H1 (cell line): ENCODE measurements at regions not wholly inside any gene's neighbourhood (a gene's known extent, or its start where the extent isn't known, plus 50 kb on each side); places are given as distances from the start of the nearest gene placed in this dataset.

Experiments used
- ATF3 ChIP-seq: IDR thresholded peaks from 2 replicates; pipeline ENCODE4 v1.6.1; 2011; ENCODE audit warnings: low read depth, mild to moderate bottlenecking, low read length; ENCODE audit not compliant: insufficient read depth
- EZH2 ChIP-seq: fragments of 200-600 bp; sonication (generic); IDR thresholded peaks from 2 replicates; pipeline ENCODE4 v1.7.1; 2012; ENCODE audit warnings: low read depth, mild to moderate bottlenecking, moderate library complexity, low read length, inconsistent platforms; ENCODE audit not compliant: severe bottlenecking
- FOSL1 ChIP-seq: IDR thresholded peaks from 2 replicates; pipeline ENCODE4 v1.6.1; 2011; ENCODE audit warnings: mild to moderate bottlenecking, low read depth, low read length, moderate library complexity; ENCODE audit not compliant: insufficient read depth
- PHF8 ChIP-seq: fragments of 200-600 bp; sonication (generic); conservative IDR thresholded peaks from 2 replicates; pipeline ENCODE4 v1.7.1; 2012; ENCODE audit warnings: low read depth, mild to moderate bottlenecking, inconsistent platforms, low read length, moderate library complexity
- POLR2A ChIP-seq, 2 experiments: IDR thresholded peaks; 1 replicate in 1 of 2; 2 replicates in 1 of 2; pipeline ENCODE4 v1.6.1; 2011; ENCODE audit warnings: low read depth in 2 of 2, low read length in 2 of 2, mild to moderate bottlenecking in 2 of 2; ENCODE audit errors: control extremely low read depth in 1 of 2
- RAD21 ChIP-seq, 2 experiments: IDR thresholded peaks in 1 of 2; conservative IDR thresholded peaks in 1 of 2; 2 replicates each; pipeline ENCODE4 v1.6.1; 2011; ENCODE audit warnings: low read depth in 2 of 2, low read length in 2 of 2, improper control_type of control experiment in 1 of 2, inconsistent platforms in 1 of 2, mild to moderate bottlenecking in 1 of 2, moderate library complexity in 1 of 2
- SIN3A ChIP-seq, 2 experiments: IDR thresholded peaks in 1 of 2; conservative IDR thresholded peaks in 1 of 2; 2 replicates each; pipeline ENCODE4 v1.6.1; 2011 to 2012; ENCODE audit warnings: low read length in 2 of 2, improper control_type of control experiment in 1 of 2, low read depth in 1 of 2, mild to moderate bottlenecking in 1 of 2
- TF ChIP-seq, protein P1 (sequence below): IDR thresholded peaks from 2 replicates; pipeline ENCODE4 v1.6.1; 2011; ENCODE audit warnings: low read length, improper control_type of control experiment
- TF ChIP-seq, protein P2 (sequence below), 3 experiments: IDR thresholded peaks; 1 replicate in 2 of 3; 2 replicates in 1 of 3; pipeline versions ENCODE4 v1.5.1 to v1.6.1; 2011; ENCODE audit warnings: low read length in 3 of 3, mild to moderate bottlenecking in 3 of 3, inconsistent platforms in 2 of 3, low read depth in 1 of 3, moderate library complexity in 1 of 3; ENCODE audit not compliant: insufficient read depth in 1 of 3; ENCODE audit errors: control extremely low read depth in 1 of 3
- TF ChIP-seq, protein P3 (sequence below): IDR thresholded peaks from 2 replicates; pipeline ENCODE4 v1.6.1; 2012; ENCODE audit warnings: inconsistent platforms

GRCh38 chr5:159855476-159856191 is 60.6 kb upstream of the ADRA1B start:
- no peak for TF ChIP-seq FOSL1
- TF ChIP-seq, protein P1, sequence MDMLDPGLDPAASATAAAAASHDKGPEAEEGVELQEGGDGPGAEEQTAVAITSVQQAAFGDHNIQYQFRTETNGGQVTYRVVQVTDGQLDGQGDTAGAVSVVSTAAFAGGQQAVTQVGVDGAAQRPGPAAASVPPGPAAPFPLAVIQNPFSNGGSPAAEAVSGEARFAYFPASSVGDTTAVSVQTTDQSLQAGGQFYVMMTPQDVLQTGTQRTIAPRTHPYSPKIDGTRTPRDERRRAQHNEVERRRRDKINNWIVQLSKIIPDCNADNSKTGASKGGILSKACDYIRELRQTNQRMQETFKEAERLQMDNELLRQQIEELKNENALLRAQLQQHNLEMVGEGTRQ: no peak
- TF ChIP-seq PHF8: no peak
- TF ChIP-seq POLR2A (IDR thresholded peaks at IDR 0.05; ENCODE audit: control extremely low read depth in 1 of 2, low read depth in 2 of 2, low read length in 2 of 2): no peak
- no peak for TF ChIP-seq SIN3A (conservative IDR thresholded peaks at IDR 0.05 in 1 of 2, IDR thresholded peaks at IDR 0.05 in 1 of 2; ENCODE audit: low read depth in 1 of 2, low read length in 2 of 2)
- TF ChIP-seq, protein P2, sequence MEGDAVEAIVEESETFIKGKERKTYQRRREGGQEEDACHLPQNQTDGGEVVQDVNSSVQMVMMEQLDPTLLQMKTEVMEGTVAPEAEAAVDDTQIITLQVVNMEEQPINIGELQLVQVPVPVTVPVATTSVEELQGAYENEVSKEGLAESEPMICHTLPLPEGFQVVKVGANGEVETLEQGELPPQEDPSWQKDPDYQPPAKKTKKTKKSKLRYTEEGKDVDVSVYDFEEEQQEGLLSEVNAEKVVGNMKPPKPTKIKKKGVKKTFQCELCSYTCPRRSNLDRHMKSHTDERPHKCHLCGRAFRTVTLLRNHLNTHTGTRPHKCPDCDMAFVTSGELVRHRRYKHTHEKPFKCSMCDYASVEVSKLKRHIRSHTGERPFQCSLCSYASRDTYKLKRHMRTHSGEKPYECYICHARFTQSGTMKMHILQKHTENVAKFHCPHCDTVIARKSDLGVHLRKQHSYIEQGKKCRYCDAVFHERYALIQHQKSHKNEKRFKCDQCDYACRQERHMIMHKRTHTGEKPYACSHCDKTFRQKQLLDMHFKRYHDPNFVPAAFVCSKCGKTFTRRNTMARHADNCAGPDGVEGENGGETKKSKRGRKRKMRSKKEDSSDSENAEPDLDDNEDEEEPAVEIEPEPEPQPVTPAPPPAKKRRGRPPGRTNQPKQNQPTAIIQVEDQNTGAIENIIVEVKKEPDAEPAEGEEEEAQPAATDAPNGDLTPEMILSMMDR (IDR thresholded peaks at IDR 0.05; ENCODE audit: control extremely low read depth in 1 of 3, insufficient read depth in 1 of 3, low read depth in 1 of 3, low read length in 3 of 3): no peak
- TF ChIP-seq EZH2: no peak
- no peak for TF ChIP-seq RAD21 (IDR thresholded peaks at IDR 0.05 in 1 of 2, conservative IDR thresholded peaks at IDR 0.05 in 1 of 2; ENCODE audit: low read depth in 2 of 2, low read length in 2 of 2)
- TF ChIP-seq, protein P3, sequence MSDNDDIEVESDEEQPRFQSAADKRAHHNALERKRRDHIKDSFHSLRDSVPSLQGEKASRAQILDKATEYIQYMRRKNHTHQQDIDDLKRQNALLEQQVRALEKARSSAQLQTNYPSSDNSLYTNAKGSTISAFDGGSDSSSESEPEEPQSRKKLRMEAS: no peak
- TF ChIP-seq ATF3: no peak
